GM18867 (cell line): ENCODE measurements at regions not wholly inside any gene's neighbourhood (a gene's known extent, or its start where the extent isn't known, plus 50 kb on each side); places are given as distances from the start of the nearest gene placed in this dataset.
A peak's percentile ranks its signal among the peaks of the same experiment; 100 is the strongest.
"Not testable (repeated sequence)": the region's sequence is repeated elsewhere in the genome, so short reads cannot be mapped to it uniquely, and the experiment has no call there.

Experiments
- ATAC-seq: cut with Tn5 transposase; IDR thresholded peaks from one replicate; pipeline ENCODE4 v1.9.1; 2021; ENCODE audit warnings: mild to moderate bottlenecking, moderate library complexity; ENCODE audit not compliant: unreplicated experiment

DNA sequence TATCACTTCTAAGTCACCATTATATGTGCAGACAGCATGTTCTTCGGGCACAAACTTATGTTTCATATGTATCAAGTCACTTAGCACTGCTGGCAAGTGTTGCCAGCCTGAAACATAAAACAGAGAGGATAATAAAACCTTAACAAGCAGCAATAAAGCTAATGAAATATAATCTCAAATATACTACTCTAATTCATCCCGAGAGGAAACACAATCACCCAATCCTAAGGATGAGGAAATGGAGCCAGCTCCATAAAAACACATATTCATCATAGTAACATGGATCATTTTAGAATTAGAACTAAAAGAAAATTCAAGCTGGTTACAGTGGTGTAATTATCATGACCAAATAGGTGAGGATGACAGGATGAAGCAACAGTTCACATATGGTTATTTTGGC is 1072.7 kb downstream of the EPHA3 start:
- ATAC-seq = no peak

DNA sequence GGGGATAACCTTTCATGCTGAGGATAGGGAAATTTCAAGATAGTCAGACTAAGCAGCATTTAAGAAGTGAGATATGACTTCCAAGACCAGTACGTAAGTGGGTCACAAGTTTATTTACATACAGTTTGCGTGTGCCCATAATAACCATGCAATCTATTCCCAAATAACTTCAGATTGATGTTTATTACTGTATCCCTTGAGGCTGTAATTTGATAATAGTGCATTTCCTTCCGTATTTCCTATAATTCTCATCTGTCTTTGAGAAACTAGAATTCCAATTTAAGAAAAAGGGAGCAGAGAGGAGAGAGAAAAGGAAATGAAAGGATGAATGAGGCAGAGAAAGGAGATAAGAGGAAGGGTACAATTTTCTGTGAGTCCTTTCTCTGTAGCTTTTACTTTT is 1073.1 kb downstream of the EPHA3 start:
- ATAC-seq = no peak

DNA sequence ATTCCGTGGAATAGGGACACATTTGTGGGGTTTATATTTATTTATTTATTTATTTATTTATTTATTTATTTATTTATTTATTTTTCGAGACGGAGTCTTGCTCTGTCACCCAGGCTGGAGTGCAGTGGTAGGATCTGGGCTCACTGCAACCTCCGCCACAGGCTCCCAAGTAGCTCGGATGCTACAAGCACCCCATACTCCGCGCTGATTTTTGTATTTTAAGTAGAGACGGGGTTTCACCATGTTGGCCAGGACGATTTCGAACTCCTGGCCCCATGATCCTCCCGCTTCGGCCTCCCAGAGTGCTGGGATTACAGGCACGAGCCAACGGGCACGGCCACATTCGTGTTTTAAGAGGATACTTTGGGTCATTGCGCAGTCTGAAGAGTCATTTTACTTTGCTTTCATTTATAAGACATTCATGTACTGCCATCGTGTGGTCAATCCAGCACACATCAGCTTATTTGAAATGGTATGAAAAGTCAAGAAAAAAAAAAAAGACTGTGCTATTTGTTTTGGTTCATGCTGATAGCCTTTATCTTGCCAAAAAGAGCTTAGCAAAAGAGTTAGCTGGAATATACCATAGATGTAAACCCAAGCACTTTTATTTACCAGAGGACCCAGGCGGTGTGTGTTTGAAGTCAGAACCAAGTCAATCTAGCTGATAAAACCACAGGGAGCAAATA is 1075.0 kb downstream of the EPHA3 start:
- peak; percentile 93 for ATAC-seq

DNA sequence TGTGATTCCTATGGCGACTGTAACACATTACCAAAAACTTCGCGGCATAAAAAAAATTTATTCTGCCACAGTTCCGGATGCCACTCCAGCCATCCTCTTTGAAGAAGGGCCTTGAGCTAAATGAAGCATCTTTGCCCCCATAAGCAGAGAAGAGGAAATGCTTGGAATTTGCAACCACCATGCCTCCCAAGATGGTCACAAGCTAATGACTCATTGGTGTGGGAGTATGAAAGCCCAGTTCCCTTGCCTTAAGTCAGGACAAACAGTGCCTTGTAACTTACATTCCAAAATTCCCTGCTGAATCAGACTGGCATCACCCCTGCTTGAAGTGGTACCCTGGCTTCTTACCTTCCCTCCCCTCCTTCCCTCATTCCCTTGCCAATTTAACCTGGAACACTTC is 1077.4 kb downstream of the EPHA3 start:
- no peak for ATAC-seq

DNA sequence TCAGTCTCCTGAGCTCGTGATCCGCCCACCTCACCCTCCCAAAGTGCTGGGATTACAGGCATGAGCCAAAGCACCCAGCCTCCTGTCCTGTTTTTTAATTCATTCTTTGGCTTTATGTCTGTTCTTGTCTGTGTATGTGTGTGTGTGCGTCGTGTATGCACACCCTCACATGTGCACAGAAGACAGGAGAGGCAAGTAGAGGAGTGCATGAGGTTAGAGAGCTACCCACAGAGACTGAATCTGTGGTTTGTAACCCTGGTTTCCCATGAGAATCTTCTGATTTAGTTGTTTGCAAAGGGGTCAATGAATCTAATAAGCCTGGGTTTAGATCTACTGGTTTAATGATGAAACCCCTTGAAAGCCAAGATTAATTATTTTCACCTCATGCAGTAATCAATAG is 1090.0 kb downstream of the EPHA3 start:
- ATAC-seq = not testable (repeated sequence)

DNA sequence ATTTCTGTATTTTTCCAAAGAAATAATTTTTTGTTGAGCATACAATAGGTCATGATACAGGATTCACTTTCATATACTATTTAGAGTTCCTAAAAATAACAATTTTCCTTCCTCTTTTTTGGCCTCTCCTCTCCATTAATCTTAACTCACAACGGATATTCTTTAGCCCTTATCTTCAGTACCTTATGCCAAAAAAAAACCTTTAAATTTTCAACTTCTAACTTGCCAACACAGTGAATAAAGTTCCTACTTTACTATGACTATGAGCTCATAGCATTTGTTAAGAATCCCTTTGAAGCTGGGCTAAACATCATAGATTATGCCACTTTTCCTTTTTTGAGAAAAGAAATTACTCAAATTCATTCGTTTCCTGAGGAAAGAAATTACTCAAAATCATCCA is 1095.5 kb downstream of the EPHA3 start:
- not testable (repeated sequence) for ATAC-seq

DNA sequence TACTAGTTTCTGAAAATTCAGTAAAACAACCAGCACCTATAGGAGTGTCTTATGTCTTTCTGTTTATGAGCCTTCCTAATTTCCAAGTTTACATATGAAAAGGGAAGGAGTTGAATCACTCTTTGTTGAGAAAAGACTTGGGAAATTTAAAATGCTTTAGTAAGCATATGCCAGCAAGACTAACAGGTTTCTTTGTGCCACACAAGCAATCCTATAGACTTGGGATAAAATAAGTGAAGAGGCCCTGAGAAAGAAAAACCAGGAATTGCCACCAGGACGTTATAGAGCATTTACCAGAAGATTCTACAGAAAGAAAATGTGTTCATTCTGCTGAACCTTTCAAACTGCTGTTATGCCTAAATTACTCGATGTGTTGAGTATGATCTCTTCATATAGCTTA is 1099.1 kb downstream of the EPHA3 start:
- ATAC-seq = not testable (repeated sequence)

DNA sequence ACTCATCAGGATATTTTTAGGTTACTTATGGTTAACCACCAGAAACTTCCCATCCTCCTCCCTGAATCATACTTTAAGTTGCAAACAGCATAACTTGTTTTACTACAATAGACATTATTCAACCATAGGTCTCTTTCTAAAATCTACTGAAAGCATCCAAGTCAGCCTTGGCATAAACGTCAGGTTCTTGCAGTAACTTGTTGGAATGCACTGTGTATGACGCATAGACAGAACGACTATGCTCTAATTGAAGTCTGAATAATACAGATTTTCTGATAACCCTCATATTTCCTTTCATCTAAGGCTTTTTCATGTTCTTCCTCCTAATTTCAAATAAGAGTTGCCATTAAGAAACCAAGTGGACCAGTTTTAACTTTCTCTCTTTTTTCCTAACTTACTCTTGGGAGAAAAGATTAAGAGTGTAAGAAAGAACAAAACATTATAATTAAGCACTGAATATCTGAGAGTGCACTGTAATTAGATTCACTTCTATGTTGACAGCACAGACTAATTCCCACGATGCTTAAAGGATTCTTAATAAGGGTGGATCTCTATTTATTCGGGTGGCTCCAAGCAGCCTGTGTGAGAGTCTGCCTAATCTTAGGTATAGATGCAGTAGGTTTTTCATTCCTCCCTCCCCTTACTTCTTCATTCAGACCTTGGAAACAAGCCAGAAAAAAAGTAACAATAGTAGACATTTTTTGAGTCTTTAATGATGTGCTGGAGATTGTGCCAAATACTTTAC is 1100.1 kb downstream of the EPHA3 start:
- ATAC-seq = not testable (repeated sequence)

DNA sequence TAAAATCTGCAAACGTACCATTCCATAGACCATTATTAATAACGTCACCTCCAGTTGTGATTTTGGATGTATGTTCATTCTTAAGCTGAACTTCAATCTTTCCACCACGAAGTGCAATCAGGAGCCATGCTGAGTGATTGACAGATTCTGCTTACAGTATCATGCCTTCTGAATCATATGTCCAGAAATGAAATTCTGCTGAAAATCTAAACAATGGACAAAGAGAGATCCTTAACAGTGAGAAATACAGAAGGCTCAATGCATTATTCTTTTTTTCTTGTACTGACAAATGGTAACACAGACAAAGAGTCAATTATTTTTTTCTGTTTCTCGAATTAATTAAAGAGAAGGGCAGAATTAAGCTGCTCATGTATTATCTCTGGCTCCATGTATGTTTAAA is 1114.5 kb downstream of the EPHA3 start:
- ATAC-seq = no peak

DNA sequence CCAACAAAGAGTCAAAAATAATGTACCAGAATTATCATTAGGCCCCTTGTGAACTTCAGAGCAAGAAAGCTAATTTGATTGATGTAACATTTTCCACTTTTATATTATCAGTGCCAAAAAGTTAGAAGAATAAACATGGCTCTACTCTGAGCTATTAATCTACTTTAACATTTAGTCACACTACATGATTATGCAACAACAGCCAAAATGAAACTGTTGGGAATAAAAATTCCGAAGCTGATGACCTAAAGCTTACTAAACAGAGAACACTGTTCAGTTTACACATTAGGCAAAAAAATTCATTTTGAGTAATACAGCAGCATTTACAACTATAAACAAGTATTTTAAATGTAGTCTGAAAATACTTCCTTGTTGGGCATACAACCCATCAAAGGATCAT is 1134.1 kb downstream of the EPHA3 start:
- ATAC-seq = no peak

DNA sequence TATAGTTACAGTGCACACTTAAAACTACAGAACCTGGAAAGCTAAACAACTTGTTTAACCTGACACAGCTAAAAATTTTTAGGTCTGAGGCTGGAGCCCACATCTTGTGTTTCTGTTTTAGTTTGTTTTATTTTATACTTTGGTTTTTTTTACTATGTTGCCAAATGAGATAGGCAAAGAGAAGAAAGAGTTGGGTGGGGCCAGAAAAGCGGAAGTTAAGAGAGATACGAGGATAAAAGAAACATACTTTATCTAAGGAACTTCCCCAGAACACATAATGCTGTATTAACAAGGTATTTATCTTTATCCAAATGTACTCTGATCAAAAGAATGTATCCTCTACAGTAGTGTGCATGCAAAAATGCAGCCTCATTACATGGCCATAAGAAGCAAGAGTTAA is 1145.7 kb downstream of the EPHA3 start:
- ATAC-seq = no peak

DNA sequence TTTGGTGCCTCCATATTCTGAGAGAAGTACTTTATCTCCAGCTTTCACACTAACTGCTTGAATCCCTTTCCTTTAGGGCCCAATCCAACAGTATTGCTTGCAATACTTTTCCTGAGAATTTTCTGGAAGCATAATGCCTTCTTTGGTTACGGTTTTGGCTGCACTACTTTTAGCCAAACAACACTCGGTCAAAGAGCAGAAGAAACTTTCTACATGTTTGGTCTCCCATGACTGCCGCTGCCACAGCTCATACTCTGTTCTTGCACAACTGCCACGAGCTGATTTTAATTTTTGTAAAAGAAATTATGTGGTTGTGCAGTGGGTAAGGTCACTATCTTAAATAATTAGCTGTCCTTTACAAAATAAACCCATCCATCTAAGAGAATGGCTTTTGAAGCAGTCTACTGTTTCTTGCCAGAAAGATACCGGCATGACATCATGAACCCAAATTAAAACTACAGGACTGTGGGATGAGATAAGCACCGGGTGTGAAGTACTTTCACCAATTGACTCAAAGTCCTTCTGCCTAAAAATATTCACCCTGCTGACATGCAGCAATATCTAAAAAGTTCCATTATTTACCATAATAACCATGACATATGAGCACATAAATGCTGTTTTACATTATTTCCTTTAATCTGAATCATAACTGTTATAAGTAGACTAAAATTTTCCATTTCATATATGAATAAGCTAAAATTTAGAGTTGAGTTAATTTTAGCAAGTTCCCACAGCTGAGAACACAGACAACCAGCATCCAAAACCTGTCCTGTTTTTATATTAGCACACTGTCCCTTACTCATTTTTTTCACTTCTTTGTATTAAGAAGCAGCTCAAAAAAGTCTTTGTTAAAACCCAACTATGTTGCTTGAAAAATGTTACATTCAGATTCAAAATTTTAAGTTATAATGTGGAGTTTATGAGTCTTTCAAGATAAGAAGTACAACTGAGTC is 1154.3 kb downstream of the EPHA3 start:
- ATAC-seq = no peak
